GM10248 (cell line): ENCODE measurements at regions not wholly inside any gene's neighbourhood (a gene's known extent, or its start where the extent isn't known, plus 50 kb on each side); places are given as distances from the start of the nearest gene placed in this dataset.

Experiments used
- CTCF ChIA-PET: fragments of 300-600 bp; sonication (Branson Sonifier 250); formaldehyde crosslinking; extraction: SDS; loops from one replicate; lab custom pipeline; 2021; ENCODE audit warnings: antibody characterized with exemption; lab: Yijun Ruan, JAX
- POLR2A ChIA-PET: fragments of 350-650 bp; sonication (Branson Sonifier 250); formaldehyde crosslinking; extraction: SDS; loops from one replicate; lab custom pipeline; 2020; ENCODE audit warnings: antibody characterized with exemption; lab: Yijun Ruan, JAX
- DNase-seq: peaks from one replicate; pipeline ENCODE4 v3.0.0; 2012; ENCODE audit errors: extremely low spot score
- TF ChIP-seq, protein P1 (sequence below): IDR thresholded peaks from 2 replicates; pipeline ENCODE4 v1.5.1; 2012; ENCODE audit warnings: mild to moderate bottlenecking, low read depth; ENCODE audit errors: extremely low read depth, missing control alignments, control extremely low read depth

DNA sequence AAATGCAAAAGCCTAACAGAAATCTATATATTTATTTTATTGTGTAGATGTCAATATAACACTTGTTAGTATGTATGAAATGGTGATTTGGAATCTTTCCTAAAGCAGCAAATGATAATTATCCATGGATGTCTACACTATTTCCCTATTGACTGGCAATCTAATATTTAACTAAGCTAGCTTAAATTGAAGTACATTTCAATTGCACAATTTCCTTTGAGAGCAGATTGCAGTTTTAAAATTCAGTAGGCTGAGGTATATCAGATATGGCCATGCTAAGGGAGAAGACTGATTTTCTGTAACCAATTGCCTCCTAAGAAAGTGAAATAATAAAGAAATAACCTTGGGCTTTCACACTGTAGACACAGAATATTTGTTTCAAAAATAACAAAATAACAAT, 90.1 kb upstream of the KCNJ3 start:
- no peak for DNase-seq
- CTCF ChIA-PET: interaction anchor here (1.2 to 2.3 kb wide), 4 partner anchors 11 to 233 kb away, joined by 3 to 9 read pairs (median 4); no protein-coding TSS in a partner anchor
- POLR2A ChIA-PET: no interaction called here
- TF ChIP-seq, protein P1, sequence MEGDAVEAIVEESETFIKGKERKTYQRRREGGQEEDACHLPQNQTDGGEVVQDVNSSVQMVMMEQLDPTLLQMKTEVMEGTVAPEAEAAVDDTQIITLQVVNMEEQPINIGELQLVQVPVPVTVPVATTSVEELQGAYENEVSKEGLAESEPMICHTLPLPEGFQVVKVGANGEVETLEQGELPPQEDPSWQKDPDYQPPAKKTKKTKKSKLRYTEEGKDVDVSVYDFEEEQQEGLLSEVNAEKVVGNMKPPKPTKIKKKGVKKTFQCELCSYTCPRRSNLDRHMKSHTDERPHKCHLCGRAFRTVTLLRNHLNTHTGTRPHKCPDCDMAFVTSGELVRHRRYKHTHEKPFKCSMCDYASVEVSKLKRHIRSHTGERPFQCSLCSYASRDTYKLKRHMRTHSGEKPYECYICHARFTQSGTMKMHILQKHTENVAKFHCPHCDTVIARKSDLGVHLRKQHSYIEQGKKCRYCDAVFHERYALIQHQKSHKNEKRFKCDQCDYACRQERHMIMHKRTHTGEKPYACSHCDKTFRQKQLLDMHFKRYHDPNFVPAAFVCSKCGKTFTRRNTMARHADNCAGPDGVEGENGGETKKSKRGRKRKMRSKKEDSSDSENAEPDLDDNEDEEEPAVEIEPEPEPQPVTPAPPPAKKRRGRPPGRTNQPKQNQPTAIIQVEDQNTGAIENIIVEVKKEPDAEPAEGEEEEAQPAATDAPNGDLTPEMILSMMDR: no peak

GRCh38 chr2:154614906-154615305, 83.6 kb upstream of the KCNJ3 start:
- CTCF ChIA-PET: no interaction called here
- TF ChIP-seq, protein P1: no peak
- POLR2A ChIA-PET: no interaction called here
- DNase-seq: no peak

DNA sequence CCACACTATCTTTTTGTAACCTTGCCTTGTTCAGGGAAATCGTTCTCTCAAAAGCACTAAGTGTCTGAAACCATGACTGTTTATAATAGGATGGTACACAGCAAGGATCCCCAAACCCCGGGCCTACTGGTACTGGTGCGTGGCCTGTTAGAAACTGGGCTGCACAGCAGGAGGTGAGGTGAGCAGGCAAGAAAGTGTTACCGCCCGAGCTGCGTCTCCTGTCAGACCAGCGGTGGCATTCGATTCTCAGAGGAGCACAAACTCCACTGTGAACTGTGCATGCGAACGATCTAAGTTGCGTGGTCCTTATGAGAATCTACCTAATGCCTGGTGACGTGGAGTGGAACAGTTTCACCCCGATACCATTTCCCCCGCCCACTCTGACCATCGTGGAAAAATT, 81.8 kb upstream of the KCNJ3 start:
- TF ChIP-seq, protein P1: no peak
- CTCF ChIA-PET: interaction anchor here (1.0 kb wide), 1 partner anchor 10 kb away, joined by 4 read pairs; no protein-coding TSS in a partner anchor
- no peak for DNase-seq
- POLR2A ChIA-PET: no interaction called here

DNA sequence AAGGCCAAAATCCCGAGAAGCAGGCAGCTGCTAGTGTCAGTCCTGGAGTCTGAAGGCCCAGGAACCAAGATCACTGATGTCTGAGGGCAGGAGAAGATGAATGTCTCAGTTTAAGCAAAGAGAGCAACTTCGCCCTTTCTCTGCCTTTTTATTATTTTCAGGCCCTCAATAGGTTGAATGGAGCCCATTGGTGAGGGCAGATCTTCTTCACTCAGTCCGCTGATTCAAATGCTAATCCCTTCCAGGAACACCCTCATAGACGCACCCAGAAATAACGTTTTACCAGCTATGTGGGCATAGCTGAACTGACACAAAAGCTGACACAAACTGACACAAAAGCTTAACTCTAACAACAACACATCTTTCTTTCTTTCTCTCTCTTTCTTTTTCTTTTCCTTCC, 78.0 kb upstream of the KCNJ3 start:
- ChIA-PET POLR2A (no interaction called here), CTCF (interaction anchor here (1.3 to 2.1 kb wide), 2 partner anchors 9 to 13 kb away, joined by 5 to 9 read pairs; no protein-coding TSS in a partner anchor)
- no peak for DNase-seq
- TF ChIP-seq, protein P1: no peak

GRCh38 chr2:154623819-154624218, 74.7 kb upstream of the KCNJ3 start:
- DNase-seq: peak; percentile 8
- POLR2A ChIA-PET: no interaction called here
- CTCF ChIA-PET: interaction anchor here (0.7 to 2.3 kb wide), 14 partner anchors 9 to 690 kb away, joined by 3 to 9 read pairs (median 4); no protein-coding TSS in a partner anchor
- TF ChIP-seq, protein P1: peak; percentile 56

DNA sequence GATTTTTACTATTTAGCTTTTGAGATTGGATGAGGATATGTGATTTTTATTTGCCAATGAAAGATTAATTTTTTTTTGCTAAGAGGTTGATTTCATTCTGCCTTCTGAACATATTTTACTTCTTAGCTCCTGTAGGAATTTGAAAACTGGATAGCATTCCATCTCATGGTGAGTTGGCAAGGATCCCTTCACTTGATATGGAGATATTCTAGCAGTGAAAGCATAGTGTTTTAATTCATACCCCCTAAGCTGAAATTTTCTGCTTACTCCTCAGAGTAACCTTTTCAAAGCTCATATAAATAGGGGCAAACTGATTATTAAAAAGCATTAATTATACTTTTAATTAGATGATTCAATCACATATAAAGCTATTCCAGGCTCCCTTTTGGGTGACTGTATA, 61.0 kb upstream of the KCNJ3 start:
- no peak for DNase-seq
- TF ChIP-seq, protein P1: no peak
- ChIA-PET CTCF (interaction anchor here (1.1 to 1.4 kb wide), 2 partner anchors 13 to 14 kb away, joined by 3 read pairs; no protein-coding TSS in a partner anchor), POLR2A (no interaction called here)
